K562 (cell line): ENCODE measurements at regions not wholly inside any gene's neighbourhood (a gene's known extent, or its start where the extent isn't known, plus 50 kb on each side); places are given as distances from the start of the nearest gene placed in this dataset.
A peak's percentile ranks its signal among the peaks of the same experiment; 100 is the strongest.

Experiments used
- ATAC-seq: fragments of 200-7000 bp; cut with Tn5 transposase; 3 replicates; pipeline ENCODE4 v1.9.1; 2020; ENCODE audit warnings: moderate library complexity
- BruUV-seq: library from RNA; stranded (reverse); fragments of 400-500 nt; replicated peaks from 2 replicates; lab custom pipeline; 2021; lab: Mats Ljungman, UMichigan
- CTCF ChIA-PET: fragments of 300-600 bp; formaldehyde crosslinking; extraction: SDS; loops from one replicate; lab custom pipeline; 2021; ENCODE audit warnings: low intra/inter-chr PET ratio; lab: Yijun Ruan, JAX
- POLR2A ChIA-PET: fragments of 300-600, 350-650 bp; sonication (Branson Sonifier 250); formaldehyde crosslinking; extraction: SDS; loops from one replicate; lab custom pipeline; 2021; ENCODE audit warnings: antibody characterized with exemption, inconsistent platforms; lab: Yijun Ruan, JAX
- DNase-seq, 4 experiments: peaks; one replicate each; pipeline versions ENCODE4 v3.0.0 to v3.0.0-alpha.2; 2011 to 2018; ENCODE audit warnings: low spot score in 3 of 4, mixed read lengths in 3 of 4; ENCODE audit errors: extremely low read depth in 1 of 4
- FAIRE-seq: peaks from 2 replicates; lab custom pipeline; 2011; peaks lifted over from hg19 to GRCh38; lab: Jason Lieb, UNC
- H2AFZ ChIP-seq: 2 replicates; pipeline ENCODE4 v1.6.0; 2011; ENCODE audit warnings: low read depth, low read length, control low read depth, inconsistent platforms
- H3K27ac ChIP-seq: fragments of 200-600 bp; 3 replicates; pipeline ENCODE4 v1.8.0; 2011; ENCODE audit warnings: low read depth, mild to moderate bottlenecking, control low read depth, inconsistent platforms, low read length, moderate library complexity, mixed read lengths; ENCODE audit errors: extremely low read depth
- H3K27me3 ChIP-seq, 2 experiments: fragments of 300-600 bp in 1 of 2; 2 replicates in 1 of 2; 3 replicates in 1 of 2; pipeline versions ENCODE4 v1.6.0 to v1.8.0; 2011; ENCODE audit warnings: inconsistent platforms in 2 of 2, low read length in 2 of 2, mild to moderate bottlenecking in 1 of 2, mixed read lengths in 1 of 2, moderate library complexity in 1 of 2; ENCODE audit not compliant: control insufficient read depth in 2 of 2, insufficient read depth in 2 of 2
- H3K36me3 ChIP-seq: fragments of 300-600 bp; 3 replicates; pipeline ENCODE4 v1.8.0; 2011; ENCODE audit warnings: mild to moderate bottlenecking, low read length, inconsistent platforms; ENCODE audit not compliant: control insufficient read depth, insufficient read depth
- H3K4me1 ChIP-seq, 2 experiments: fragments of 200-600 bp in 1 of 2; replicated peaks in 1 of 2; 2 replicates in 1 of 2; 3 replicates in 1 of 2; pipeline versions ENCODE4 v1.5.1 to v1.8.0; 2011; ENCODE audit warnings: inconsistent platforms in 2 of 2, low read length in 2 of 2, mild to moderate bottlenecking in 1 of 2, mixed read lengths in 1 of 2, moderate library complexity in 1 of 2; ENCODE audit not compliant: control insufficient read depth in 2 of 2, insufficient read depth in 2 of 2
- H3K4me2 ChIP-seq: 2 replicates; pipeline ENCODE4 v1.6.1; 2011; ENCODE audit warnings: low read length, control low read depth, inconsistent platforms, mixed read lengths; ENCODE audit not compliant: insufficient read depth
- H3K4me3 ChIP-seq: fragments of 200-600 bp; sonication (generic), shearing (Covaris generic); 2 replicates; pipeline ENCODE4 v1.5.1; 2016; ENCODE audit warnings: control low read depth, inconsistent platforms
- H3K79me2 ChIP-seq: fragments of 200-600 bp; 3 replicates; pipeline ENCODE4 v1.8.0; 2011; ENCODE audit warnings: low read length, inconsistent platforms; ENCODE audit not compliant: control insufficient read depth, insufficient read depth
- H3K9ac ChIP-seq, 2 experiments: 2 replicates each; pipeline versions ENCODE4 v1.6.0 to v1.6.1; 2011; ENCODE audit warnings: low read depth in 2 of 2, low read length in 2 of 2, control low read depth in 1 of 2, inconsistent platforms in 1 of 2, mild to moderate bottlenecking in 1 of 2, mixed read lengths in 1 of 2; ENCODE audit not compliant: insufficient read depth in 1 of 2
- H3K9me1 ChIP-seq: one replicate; pipeline ENCODE4 v1.6.0; 2011; ENCODE audit warnings: inconsistent platforms, mild to moderate bottlenecking, low read length, moderate library complexity; ENCODE audit not compliant: control insufficient read depth, insufficient read depth
- H3K9me3 ChIP-seq: replicated peaks from 2 replicates; pipeline ENCODE4 v1.5.1; 2011; ENCODE audit warnings: low read depth, low read length, inconsistent platforms; ENCODE audit not compliant: control insufficient read depth, insufficient read depth
- H4K20me1 ChIP-seq: replicated peaks from 2 replicates; pipeline ENCODE4 v1.6.1; 2011; ENCODE audit warnings: low read length, inconsistent platforms, mixed read lengths; ENCODE audit not compliant: control insufficient read depth, insufficient read depth
- ESRRA ChIP-seq: fragments of 450-650 bp; IDR thresholded peaks from 2 replicates; pipeline ENCODE4 v1.6.1; 2014; ENCODE audit warnings: low read depth, mild to moderate bottlenecking, moderate library complexity, borderline replicate concordance
- NCOA6 ChIP-seq: fragments of 450-650 bp; IDR thresholded peaks from 2 replicates; pipeline ENCODE4 v1.6.1; 2017; ENCODE audit warnings: mild to moderate bottlenecking
- POLR2A ChIP-seq: fragments of 450-650 bp; conservative IDR thresholded peaks from 2 replicates; pipeline ENCODE4 v1.6.1; 2016
- POLR2B ChIP-seq: fragments of 450-650 bp; IDR thresholded peaks from 2 replicates; pipeline ENCODE4 v1.6.1; 2018; ENCODE audit warnings: low read depth; ENCODE audit not compliant: partially characterized antibody
- RAD21 ChIP-seq, 2 experiments: fragments of 250-450 bp in 1 of 2; fragments of 450-650 bp in 1 of 2; sonication (Bioruptor Pico) in 1 of 2; formaldehyde crosslinking in 1 of 2; IDR thresholded peaks in 1 of 2; conservative IDR thresholded peaks in 1 of 2; 2 replicates each; pipeline versions ENCODE4 v1.4.0 to v1.8.0; 2020 to 2022; ENCODE audit warnings: mild to moderate bottlenecking in 2 of 2, moderate library complexity in 1 of 2
- SMC3 ChIP-seq: conservative IDR thresholded peaks from 2 replicates; pipeline ENCODE4 v1.6.1; 2011; ENCODE audit warnings: low read depth, low read length, improper control_type of control experiment; ENCODE audit not compliant: insufficient read depth
- WGBS: fragments of 100-300 bp; shearing (Covaris generic); methylation state at CpG from one replicate; pipeline ENCODE4 v1.1.6; 2016; ENCODE audit warnings: low coverage, mixed read lengths; ENCODE audit not compliant: insufficient coverage; ENCODE audit errors: missing lambda C conversion rate; 5-methylcytosine and 5-hydroxymethylcytosine counted together
- in situ Hi-C: fragments of 300-500 bp; cut with MboI; formaldehyde crosslinking; loops from 4 replicates; pipeline ENCODE4 v1.15.0; 2018; ENCODE audit warnings: inconsistent platforms, mixed read lengths
- intact Hi-C: fragments of 100-400 bp; cut with micrococcal nuclease; formaldehyde crosslinking; loops from 2 replicates; pipeline ENCODE4 v1.14.2; 2022
- TF ChIP-seq, protein P1 (sequence below): IDR thresholded peaks from 2 replicates; pipeline ENCODE4 v1.6.1; 2012; ENCODE audit warnings: low read depth, low read length, improper control_type of control experiment, borderline replicate concordance
- TF ChIP-seq, protein P2 (sequence below), 2 experiments: fragments of 450-650 bp; formaldehyde crosslinking in 1 of 2; IDR thresholded peaks; 2 replicates each; pipeline versions ENCODE4 v1.4.0 to v1.6.1; 2014 to 2020; ENCODE audit warnings: mild to moderate bottlenecking in 2 of 2, borderline replicate concordance in 1 of 2, low read depth in 1 of 2
- TF ChIP-seq, protein P3 (sequence below), 3 experiments: IDR thresholded peaks in 2 of 3; conservative IDR thresholded peaks in 1 of 3; 2 replicates each; pipeline ENCODE4 v1.5.1; 2011 to 2012; ENCODE audit warnings: low read length in 3 of 3, mild to moderate bottlenecking in 3 of 3, control low read depth in 2 of 3, improper control_type of control experiment in 1 of 3, inconsistent platforms in 1 of 3, low read depth in 1 of 3, mixed read lengths in 1 of 3, moderate library complexity in 1 of 3; ENCODE audit not compliant: insufficient read depth in 2 of 3

DNA sequence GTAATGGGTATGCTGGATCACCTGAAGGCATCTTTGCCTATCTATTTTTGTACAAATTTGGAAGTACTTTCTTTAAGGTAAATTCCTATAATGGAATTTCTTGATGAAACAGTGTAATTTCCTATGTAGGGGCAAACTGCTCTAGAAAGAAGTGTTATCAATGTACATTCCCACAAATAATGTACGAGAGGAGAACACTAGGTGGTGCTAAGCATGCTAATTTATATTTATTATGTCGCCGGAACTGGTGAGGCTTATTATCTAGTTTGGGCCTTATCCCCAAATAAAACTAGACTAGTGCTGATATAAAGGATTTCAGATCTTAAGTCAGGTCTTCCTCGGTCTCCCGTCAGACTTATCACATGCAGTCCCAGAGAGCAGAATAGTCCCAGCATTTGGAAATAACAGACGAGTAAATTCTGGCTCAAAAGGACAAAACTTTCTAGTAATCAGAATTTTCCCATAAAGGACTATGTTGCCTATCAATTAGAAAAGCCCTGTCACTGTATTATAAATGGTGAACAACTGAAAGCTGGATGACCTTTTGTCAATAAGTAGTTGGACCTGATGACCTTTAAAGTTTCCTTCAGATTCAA lies 86.9 kb upstream of the RBBP8 start:
- FAIRE-seq (peak; percentile 52), ATAC-seq (peak; percentile 74), DNase-seq (peak; percentile 14 to 34 (median 22))
- H3K36me3 ChIP-seq, result no peaks in the 10 kb centered on the region
- H3K4me2 ChIP-seq, result no peak overlapping the region
- in situ Hi-C loops, result no loop called here
- H3K27me3 ChIP-seq, result peaks cover 0 to 5% of the 10 kb centered on the region in 2 experiments; a peak in 1 of 5 replicates
- no peaks in the 10 kb centered on the region for H3K9me1 ChIP-seq
- no peaks in the 10 kb centered on the region for H3K9me3 ChIP-seq
- CTCF ChIA-PET, result interaction anchor here (0.5 to 1.4 kb wide), 2 partner anchors 111 to 137 kb away, joined by 4 to 8 read pairs; no protein-coding TSS in a partner anchor
- no peak overlapping the region for H3K9ac ChIP-seq
- BruUV-seq, result no TSS peak
- intact Hi-C loops, result loop anchor here (5.0 kb wide), 1 partner anchor 136 kb away; no protein-coding TSS in a partner anchor
- 2% methylated on average over 6 of the region's 6 CpGs for WGBS
- H3K4me3 ChIP-seq, result no peak overlapping the region
- no peak for TF ChIP-seq POLR2B
- TF ChIP-seq NCOA6, result no peak
- no peak for TF ChIP-seq ESRRA
- TF ChIP-seq POLR2A, result no peak
- 0 out of 2 replicates have a peak, but pooled peaks have one; percentile 13 for TF ChIP-seq SMC3
- TF ChIP-seq, protein P1, sequence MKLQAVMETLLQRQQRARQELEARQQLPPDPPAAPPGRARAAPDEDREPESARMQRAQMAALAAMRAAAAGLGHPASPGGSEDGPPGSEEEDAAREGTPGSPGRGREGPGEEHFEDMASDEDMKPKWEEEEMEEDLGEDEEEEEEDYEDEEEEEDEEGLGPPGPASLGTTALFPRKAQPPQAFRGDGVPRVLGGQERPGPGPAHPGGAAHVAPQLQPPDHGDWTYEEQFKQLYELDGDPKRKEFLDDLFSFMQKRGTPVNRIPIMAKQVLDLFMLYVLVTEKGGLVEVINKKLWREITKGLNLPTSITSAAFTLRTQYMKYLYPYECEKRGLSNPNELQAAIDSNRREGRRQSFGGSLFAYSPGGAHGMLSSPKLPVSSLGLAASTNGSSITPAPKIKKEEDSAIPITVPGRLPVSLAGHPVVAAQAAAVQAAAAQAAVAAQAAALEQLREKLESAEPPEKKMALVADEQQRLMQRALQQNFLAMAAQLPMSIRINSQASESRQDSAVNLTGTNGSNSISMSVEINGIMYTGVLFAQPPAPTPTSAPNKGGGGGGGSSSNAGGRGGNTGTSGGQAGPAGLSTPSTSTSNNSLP, result peak; percentile 57; the same call in 1 of the 2 replicates
- TF ChIP-seq, protein P2, sequence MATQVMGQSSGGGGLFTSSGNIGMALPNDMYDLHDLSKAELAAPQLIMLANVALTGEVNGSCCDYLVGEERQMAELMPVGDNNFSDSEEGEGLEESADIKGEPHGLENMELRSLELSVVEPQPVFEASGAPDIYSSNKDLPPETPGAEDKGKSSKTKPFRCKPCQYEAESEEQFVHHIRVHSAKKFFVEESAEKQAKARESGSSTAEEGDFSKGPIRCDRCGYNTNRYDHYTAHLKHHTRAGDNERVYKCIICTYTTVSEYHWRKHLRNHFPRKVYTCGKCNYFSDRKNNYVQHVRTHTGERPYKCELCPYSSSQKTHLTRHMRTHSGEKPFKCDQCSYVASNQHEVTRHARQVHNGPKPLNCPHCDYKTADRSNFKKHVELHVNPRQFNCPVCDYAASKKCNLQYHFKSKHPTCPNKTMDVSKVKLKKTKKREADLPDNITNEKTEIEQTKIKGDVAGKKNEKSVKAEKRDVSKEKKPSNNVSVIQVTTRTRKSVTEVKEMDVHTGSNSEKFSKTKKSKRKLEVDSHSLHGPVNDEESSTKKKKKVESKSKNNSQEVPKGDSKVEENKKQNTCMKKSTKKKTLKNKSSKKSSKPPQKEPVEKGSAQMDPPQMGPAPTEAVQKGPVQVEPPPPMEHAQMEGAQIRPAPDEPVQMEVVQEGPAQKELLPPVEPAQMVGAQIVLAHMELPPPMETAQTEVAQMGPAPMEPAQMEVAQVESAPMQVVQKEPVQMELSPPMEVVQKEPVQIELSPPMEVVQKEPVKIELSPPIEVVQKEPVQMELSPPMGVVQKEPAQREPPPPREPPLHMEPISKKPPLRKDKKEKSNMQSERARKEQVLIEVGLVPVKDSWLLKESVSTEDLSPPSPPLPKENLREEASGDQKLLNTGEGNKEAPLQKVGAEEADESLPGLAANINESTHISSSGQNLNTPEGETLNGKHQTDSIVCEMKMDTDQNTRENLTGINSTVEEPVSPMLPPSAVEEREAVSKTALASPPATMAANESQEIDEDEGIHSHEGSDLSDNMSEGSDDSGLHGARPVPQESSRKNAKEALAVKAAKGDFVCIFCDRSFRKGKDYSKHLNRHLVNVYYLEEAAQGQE (IDR thresholded peaks at IDR 0.05; ENCODE audit: borderline replicate concordance), result peak; percentile 26; the same call in 1 of the 2 replicates
- TF ChIP-seq, protein P2 (CRISPR knock-in tag; IDR thresholded peaks at IDR 0.05; ENCODE audit: low read depth), result no peak
- TF ChIP-seq RAD21 (CRISPR knock-in tag; conservative IDR thresholded peaks at IDR 0.05 in 1 of 2, IDR thresholded peaks at IDR 0.05 in 1 of 2), result peak; percentile 51 to 61
- TF ChIP-seq, protein P3, sequence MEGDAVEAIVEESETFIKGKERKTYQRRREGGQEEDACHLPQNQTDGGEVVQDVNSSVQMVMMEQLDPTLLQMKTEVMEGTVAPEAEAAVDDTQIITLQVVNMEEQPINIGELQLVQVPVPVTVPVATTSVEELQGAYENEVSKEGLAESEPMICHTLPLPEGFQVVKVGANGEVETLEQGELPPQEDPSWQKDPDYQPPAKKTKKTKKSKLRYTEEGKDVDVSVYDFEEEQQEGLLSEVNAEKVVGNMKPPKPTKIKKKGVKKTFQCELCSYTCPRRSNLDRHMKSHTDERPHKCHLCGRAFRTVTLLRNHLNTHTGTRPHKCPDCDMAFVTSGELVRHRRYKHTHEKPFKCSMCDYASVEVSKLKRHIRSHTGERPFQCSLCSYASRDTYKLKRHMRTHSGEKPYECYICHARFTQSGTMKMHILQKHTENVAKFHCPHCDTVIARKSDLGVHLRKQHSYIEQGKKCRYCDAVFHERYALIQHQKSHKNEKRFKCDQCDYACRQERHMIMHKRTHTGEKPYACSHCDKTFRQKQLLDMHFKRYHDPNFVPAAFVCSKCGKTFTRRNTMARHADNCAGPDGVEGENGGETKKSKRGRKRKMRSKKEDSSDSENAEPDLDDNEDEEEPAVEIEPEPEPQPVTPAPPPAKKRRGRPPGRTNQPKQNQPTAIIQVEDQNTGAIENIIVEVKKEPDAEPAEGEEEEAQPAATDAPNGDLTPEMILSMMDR (IDR thresholded peaks at IDR 0.05 in 2 of 3, conservative IDR thresholded peaks at IDR 0.05 in 1 of 3; ENCODE audit: insufficient read depth in 2 of 3, low read depth in 1 of 3, low read length in 3 of 3), result peak; percentile 37 to 63 (median 56); a peak in 4 of 6 replicates
- no peaks in the 10 kb centered on the region for H3K79me2 ChIP-seq
- H4K20me1 ChIP-seq, result no peaks in the 10 kb centered on the region
- H3K27ac ChIP-seq, result no peak overlapping the region
- no peak overlapping the region; the same call in 1 of the 2 replicates for H2AFZ ChIP-seq
- H3K4me1 ChIP-seq, result no peaks in the 10 kb centered on the region
- POLR2A ChIA-PET, result no interaction called here
